Neuronal stem cell (in vitro differentiated cells): ENCODE measurements at regions not wholly inside any gene's neighbourhood (a gene's known extent, or its start where the extent isn't known, plus 50 kb on each side); places are given as distances from the start of the nearest gene placed in this dataset.
"Not testable (repeated sequence)": the region's sequence is repeated elsewhere in the genome, so short reads cannot be mapped to it uniquely, and the experiment has no call there.

ENCODE experiments used
- DNase-seq: peaks from one replicate; pipeline ENCODE4 v3.0.0-alpha.2; 2013; ENCODE audit warnings: low spot score
- H2AFZ ChIP-seq: one replicate; pipeline ENCODE4 v1.6.1; 2013; ENCODE audit warnings: mild to moderate bottlenecking, low read length, inconsistent platforms
- H2AK5ac ChIP-seq: 2 replicates; pipeline ENCODE4 v1.6.1; 2013; ENCODE audit warnings: low read depth, mild to moderate bottlenecking, inconsistent platforms, low read length, moderate library complexity, mixed read lengths
- H2BK120ac ChIP-seq: 2 replicates; pipeline ENCODE4 v1.6.1; 2013; ENCODE audit warnings: low read depth, mild to moderate bottlenecking, inconsistent platforms, low read length, moderate library complexity, mixed read lengths
- H2BK12ac ChIP-seq: one replicate; pipeline ENCODE4 v1.6.1; 2013; ENCODE audit warnings: low read length, inconsistent platforms
- H2BK15ac ChIP-seq: 2 replicates; pipeline ENCODE4 v1.6.1; 2013; ENCODE audit warnings: mild to moderate bottlenecking, low read length, inconsistent platforms, mixed read lengths
- H2BK5ac ChIP-seq: one replicate; pipeline ENCODE4 v1.6.1; 2013; ENCODE audit warnings: inconsistent platforms, mild to moderate bottlenecking, low read length, moderate library complexity
- H3K14ac ChIP-seq: one replicate; pipeline ENCODE4 v1.6.1; 2013; ENCODE audit warnings: low read length, inconsistent platforms
- H3K18ac ChIP-seq: 2 replicates; pipeline ENCODE4 v1.6.1; 2013; ENCODE audit warnings: low read length, inconsistent platforms
- H3K23ac ChIP-seq: 2 replicates; pipeline ENCODE4 v1.6.1; 2013; ENCODE audit warnings: low read depth, mild to moderate bottlenecking, mixed read lengths, low read length, inconsistent platforms; ENCODE audit not compliant: poor library complexity
- H3K27ac ChIP-seq: replicated peaks from 3 replicates; pipeline ENCODE4 v1.5.1; 2013; ENCODE audit warnings: low read length, inconsistent platforms
- H3K27me3 ChIP-seq, 3 experiments: 2 replicates each; pipeline ENCODE4 v1.6.1; 2013; ENCODE audit warnings: low read length in 3 of 3, mild to moderate bottlenecking in 2 of 3, inconsistent platforms in 1 of 3, low read depth in 1 of 3, mixed read lengths in 1 of 3, moderate library complexity in 1 of 3; ENCODE audit not compliant: control insufficient read depth in 3 of 3, insufficient read depth in 3 of 3
- H3K36me3 ChIP-seq, 2 donors: replicated peaks in 1 of 2; 2 replicates each; pipeline ENCODE4 v1.6.1; 2013; ENCODE audit warnings: low read length in 2 of 2; ENCODE audit not compliant: control insufficient read depth in 2 of 2, insufficient read depth in 2 of 2
- H3K4ac ChIP-seq: 2 replicates; pipeline ENCODE4 v1.6.1; 2013; ENCODE audit warnings: inconsistent platforms, mild to moderate bottlenecking, low read length, moderate library complexity
- H3K4me1 ChIP-seq, 2 donors: 1 replicate in 1 of 2; 2 replicates in 1 of 2; pipeline ENCODE4 v1.6.1; 2013; ENCODE audit warnings: low read length in 2 of 2, low read depth in 1 of 2; ENCODE audit not compliant: control insufficient read depth in 2 of 2, insufficient read depth in 1 of 2
- H3K4me2 ChIP-seq: one replicate; pipeline ENCODE4 v1.6.1; 2013; ENCODE audit warnings: mild to moderate bottlenecking, low read length, inconsistent platforms; ENCODE audit not compliant: insufficient read depth, poor library complexity, severe bottlenecking
- H3K4me3 ChIP-seq, 2 donors: 2 replicates each; pipeline ENCODE4 v1.5.1; 2013; ENCODE audit warnings: low read length in 2 of 2, mild to moderate bottlenecking in 2 of 2, inconsistent platforms in 1 of 2, moderate library complexity in 1 of 2
- H3K79me1 ChIP-seq: one replicate; pipeline ENCODE4 v1.6.1; 2013; ENCODE audit warnings: low read depth, mild to moderate bottlenecking, inconsistent platforms, low read length, moderate library complexity
- H3K9ac ChIP-seq: one replicate; pipeline ENCODE4 v1.6.1; 2013; ENCODE audit warnings: mild to moderate bottlenecking, low read depth, low read length, inconsistent platforms; ENCODE audit not compliant: poor library complexity
- H3K9me3 ChIP-seq, 2 donors: replicated peaks in 1 of 2; 2 replicates each; pipeline versions ENCODE3 to v1.6.1; 2013; ENCODE audit warnings: low read length in 2 of 2, mild to moderate bottlenecking in 2 of 2, inconsistent platforms in 1 of 2, low read depth in 1 of 2, mixed read lengths in 1 of 2, moderate library complexity in 1 of 2; ENCODE audit not compliant: control insufficient read depth in 2 of 2, insufficient read depth in 1 of 2
- H4K8ac ChIP-seq: one replicate; pipeline ENCODE4 v1.6.1; 2013; ENCODE audit warnings: low read depth, mild to moderate bottlenecking, inconsistent platforms, low read length, moderate library complexity
- H4K91ac ChIP-seq: one replicate; pipeline ENCODE4 v1.6.1; 2013; ENCODE audit warnings: low read length, low read depth, mild to moderate bottlenecking, inconsistent platforms; ENCODE audit not compliant: poor library complexity
- WGBS, 2 donors: extraction: QIAGEN DNeasy Blood & Tissue Kit; methylation state at CpG; one replicate each; pipeline ENCODE4 v1.1.7; 2013; ENCODE audit warnings: missing lambda C conversion rate in 2 of 2, mixed read lengths in 1 of 2; ENCODE audit not compliant: insufficient read length in 2 of 2, insufficient replicate concordance in 1 of 2; ENCODE audit errors: extremely low coverage in 2 of 2; 5-methylcytosine and 5-hydroxymethylcytosine counted together

- H3K23ac ChIP-seq, H2BK15ac ChIP-seq, H3K9me3 ChIP-seq, H3K9ac ChIP-seq, H2AK5ac ChIP-seq, H3K4me1 ChIP-seq, DNase-seq, H4K8ac ChIP-seq, H3K79me1 ChIP-seq, H3K4ac ChIP-seq, H2BK120ac ChIP-seq, H3K4me2 ChIP-seq, H3K14ac ChIP-seq, H4K91ac ChIP-seq, H3K18ac ChIP-seq, H2BK5ac ChIP-seq, H3K4me3 ChIP-seq, H3K36me3 ChIP-seq, H2AFZ ChIP-seq, H3K27me3 ChIP-seq, H3K27ac ChIP-seq, H2BK12ac ChIP-seq: not testable (repeated sequence)
- no CpG with 5 or more reads among the region's 14 CpGs for WGBS, 2 donors
Observed at GRCh38 chr5:98546924-98547323, 226.5 kb upstream of the RGMB start.

DNA sequence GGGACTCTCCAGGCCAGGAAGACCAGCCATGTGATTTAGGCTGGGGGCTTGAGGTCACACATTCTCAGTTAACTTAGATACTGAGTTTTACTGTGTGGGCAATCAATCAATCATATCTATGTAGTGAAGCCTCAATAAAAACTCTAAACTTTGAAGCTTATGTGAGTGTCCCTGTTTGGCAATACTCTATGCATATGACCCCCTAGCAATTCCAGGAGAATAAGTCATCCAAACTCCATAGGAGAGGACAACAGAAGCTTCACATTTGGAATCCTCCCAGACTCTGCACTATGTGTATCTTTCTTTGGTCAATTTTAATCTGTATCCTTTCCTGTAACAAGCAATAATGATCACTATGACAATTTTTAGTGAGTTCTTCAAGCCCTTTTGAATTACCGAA is 216.8 kb upstream of the RGMB start:
- H3K23ac ChIP-seq: no peak overlapping the region
- no peak overlapping the region for H2BK120ac ChIP-seq
- no peaks in the 10 kb centered on the region for H3K36me3 ChIP-seq
- no peak overlapping the region for H3K4ac ChIP-seq
- no peak overlapping the region for H3K9ac ChIP-seq
- H3K9me3 ChIP-seq: peaks cover 0 to 14% of the 10 kb centered on the region in 2 donors
- H3K4me3 ChIP-seq: no peak overlapping the region
- H3K14ac ChIP-seq: no peak overlapping the region
- DNase-seq: no peak
- H3K4me1 ChIP-seq: no peaks in the 10 kb centered on the region
- H2BK5ac ChIP-seq: no peak overlapping the region
- H2AK5ac ChIP-seq: no peak overlapping the region
- H3K27ac ChIP-seq: no peak overlapping the region
- no peak overlapping the region for H4K91ac ChIP-seq
- H3K18ac ChIP-seq: no peak overlapping the region
- no peak overlapping the region for H3K4me2 ChIP-seq
- no peak overlapping the region for H2BK15ac ChIP-seq
- no peak overlapping the region for H4K8ac ChIP-seq
- H3K27me3 ChIP-seq: no peaks in the 10 kb centered on the region
- no peak overlapping the region for H2AFZ ChIP-seq
- no peaks in the 10 kb centered on the region for H3K79me1 ChIP-seq
- no CpG with 5 or more reads among the region's 1 CpG for WGBS, 2 donors
- no peak overlapping the region for H2BK12ac ChIP-seq

DNA sequence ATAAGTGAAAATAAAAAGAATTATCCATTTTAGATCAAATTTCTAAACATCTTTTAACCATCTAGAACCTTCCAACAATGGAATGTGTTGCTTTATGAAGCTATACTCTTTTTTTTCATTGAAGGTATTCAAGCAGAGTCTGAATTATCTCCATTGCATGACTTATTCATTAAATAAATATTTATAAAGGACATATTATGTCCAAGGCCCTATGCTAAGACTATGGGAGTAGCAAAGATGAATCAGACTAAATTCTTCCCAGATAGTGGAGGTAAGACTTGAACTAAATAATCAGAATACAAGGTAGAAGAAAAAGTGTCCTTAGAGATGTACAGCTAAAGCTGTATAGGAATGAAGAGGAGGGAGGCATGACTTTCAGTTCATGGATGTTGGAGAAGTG is 215.5 kb upstream of the RGMB start:
- H2BK12ac ChIP-seq: no peak overlapping the region
- no peaks in the 10 kb centered on the region for H3K79me1 ChIP-seq
- no peak overlapping the region for H3K23ac ChIP-seq
- no peak overlapping the region for H2AFZ ChIP-seq
- no peaks in the 10 kb centered on the region for H3K36me3 ChIP-seq
- H3K27me3 ChIP-seq: no peaks in the 10 kb centered on the region
- DNase-seq: no peak
- no peak overlapping the region for H3K4me3 ChIP-seq
- no peak overlapping the region for H2AK5ac ChIP-seq
- H3K4ac ChIP-seq: no peak overlapping the region
- no peak overlapping the region for H3K14ac ChIP-seq
- H3K27ac ChIP-seq: no peak overlapping the region
- H2BK120ac ChIP-seq: no peak overlapping the region
- H2BK5ac ChIP-seq: no peak overlapping the region
- no peak overlapping the region for H4K91ac ChIP-seq
- H3K18ac ChIP-seq: no peak overlapping the region
- no peak overlapping the region for H2BK15ac ChIP-seq
- no peak overlapping the region for H3K4me2 ChIP-seq
- no peak overlapping the region for H3K9ac ChIP-seq
- peaks cover 0 to 14% of the 10 kb centered on the region in 2 donors for H3K9me3 ChIP-seq
- H4K8ac ChIP-seq: no peak overlapping the region
- H3K4me1 ChIP-seq: peaks cover 0 to 2% of the 10 kb centered on the region in 2 donors

DNA sequence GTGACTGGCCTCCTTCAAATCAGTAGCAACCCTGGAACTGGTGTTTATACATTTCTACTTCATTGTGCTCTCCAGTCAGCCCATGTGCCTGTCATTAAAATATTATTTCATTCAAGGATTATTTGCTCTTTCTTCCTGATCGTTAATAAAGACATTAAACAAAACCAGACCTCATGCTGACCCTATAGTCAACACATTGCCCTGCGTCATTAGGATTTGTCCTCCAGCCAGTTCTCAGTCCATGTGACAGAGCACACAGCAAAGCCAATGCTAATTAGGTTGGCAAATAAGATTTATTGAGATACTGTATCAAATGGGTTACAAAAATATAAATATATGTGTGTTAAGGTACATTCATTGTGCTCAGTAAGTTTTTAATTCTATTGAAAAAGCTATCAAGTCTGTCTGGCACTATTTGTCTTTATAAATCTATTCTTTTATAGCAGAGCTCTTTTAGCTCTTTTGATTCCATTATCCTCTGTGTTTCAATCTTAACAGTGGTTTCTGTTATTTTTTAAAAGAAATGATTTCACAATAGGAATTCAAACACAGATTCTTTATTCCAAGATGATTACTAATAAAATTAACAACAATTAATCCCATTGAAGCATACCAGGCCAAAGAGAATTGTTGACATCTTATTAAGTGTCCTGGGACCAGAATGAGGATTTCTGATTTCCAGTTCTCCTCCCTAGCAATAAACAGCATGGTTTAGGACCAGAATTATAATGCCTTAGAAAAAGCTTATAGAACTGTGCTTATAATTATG is 209.4 kb upstream of the RGMB start:
- no peak overlapping the region for H2AK5ac ChIP-seq
- no CpG with 5 or more reads among the region's 2 CpGs for WGBS, 2 donors
- H3K14ac ChIP-seq: no peak overlapping the region
- no peaks in the 10 kb centered on the region for H3K36me3 ChIP-seq
- no peak overlapping the region for H3K4me3 ChIP-seq
- H4K8ac ChIP-seq: no peak overlapping the region
- no peak overlapping the region for H3K23ac ChIP-seq
- no peak overlapping the region for H3K9ac ChIP-seq
- no peak overlapping the region for H3K4ac ChIP-seq
- DNase-seq: no peak
- H2BK15ac ChIP-seq: no peak overlapping the region
- H3K4me1 ChIP-seq: peaks cover 0 to 2% of the 10 kb centered on the region in 2 donors
- H3K79me1 ChIP-seq: no peaks in the 10 kb centered on the region
- H2BK5ac ChIP-seq: no peak overlapping the region
- H3K4me2 ChIP-seq: no peak overlapping the region
- no peaks in the 10 kb centered on the region for H3K27me3 ChIP-seq
- no peak overlapping the region for H3K27ac ChIP-seq
- H2BK120ac ChIP-seq: no peak overlapping the region
- no peak overlapping the region for H3K18ac ChIP-seq
- no peak overlapping the region for H2BK12ac ChIP-seq
- H4K91ac ChIP-seq: no peak overlapping the region
- peaks cover 2 to 3% of the 10 kb centered on the region in 2 donors for H3K9me3 ChIP-seq
- H2AFZ ChIP-seq: no peak overlapping the region
